HG03175 (cell line): ENCODE measurements at regions not wholly inside any gene's neighbourhood (a gene's known extent, or its start where the extent isn't known, plus 50 kb on each side); places are given as distances from the start of the nearest gene placed in this dataset.
"Not testable (repeated sequence)": the region's sequence is repeated elsewhere in the genome, so short reads cannot be mapped to it uniquely, and the experiment has no call there.

ENCODE experiments used
- ATAC-seq: cut with Tn5 transposase; IDR thresholded peaks from one replicate; pipeline ENCODE4 v1.9.1; 2021; ENCODE audit warnings: mild to moderate bottlenecking, moderate library complexity; ENCODE audit not compliant: unreplicated experiment

GRCh38 chr16:46519063-46519462, 102.1 kb downstream of the SHCBP1 start:
- ATAC-seq = no peak

- no peak for ATAC-seq
Measured at GRCh38 chr16:46496701-46497100, 124.5 kb downstream of the SHCBP1 start.

GRCh38 chr16:46482895-46483294, 138.3 kb downstream of the SHCBP1 start:
- no peak for ATAC-seq

GRCh38 chr16:46466239-46466638, 154.9 kb downstream of the SHCBP1 start:
- no peak for ATAC-seq

- ATAC-seq = not testable (repeated sequence)
Measured at GRCh38 chr16:46454801-46455200, 166.4 kb downstream of the SHCBP1 start.

- no peak for ATAC-seq
Measured at GRCh38 chr16:46428108-46429061, 192.8 kb downstream of the SHCBP1 start.

GRCh38 chr16:46427340-46428107, 193.7 kb downstream of the SHCBP1 start:
- ATAC-seq = no peak

- no peak for ATAC-seq
Measured at GRCh38 chr16:46426336-46426735, 194.8 kb downstream of the SHCBP1 start.

GRCh38 chr16:46404028-46404427, 217.2 kb downstream of the SHCBP1 start:
- ATAC-seq = no peak

GRCh38 chr16:46398559-46398958, 222.6 kb downstream of the SHCBP1 start:
- not testable (repeated sequence) for ATAC-seq

- ATAC-seq = not testable (repeated sequence)
Measured at GRCh38 chr16:46396883-46397270, 224.3 kb downstream of the SHCBP1 start.

GRCh38 chr16:46396131-46396882, 224.9 kb downstream of the SHCBP1 start:
- not testable (repeated sequence) for ATAC-seq

GRCh38 chr16:46395391-46395921, 225.7 kb downstream of the SHCBP1 start:
- not testable (repeated sequence) for ATAC-seq

GRCh38 chr16:46394963-46395362, 226.2 kb downstream of the SHCBP1 start:
- not testable (repeated sequence) for ATAC-seq

GRCh38 chr16:46394149-46394548, 227.0 kb downstream of the SHCBP1 start:
- not testable (repeated sequence) for ATAC-seq

GRCh38 chr16:46392930-46393722, 228.1 kb downstream of the SHCBP1 start:
- ATAC-seq = not testable (repeated sequence)

GRCh38 chr16:46390660-46391462, 230.3 kb downstream of the SHCBP1 start:
- ATAC-seq = not testable (repeated sequence)

GRCh38 chr16:46389561-46390041, 231.6 kb downstream of the SHCBP1 start:
- ATAC-seq = not testable (repeated sequence)

GRCh38 chr16:46388939-46389491, 232.2 kb downstream of the SHCBP1 start:
- not testable (repeated sequence) for ATAC-seq
